HepG2 (cell line): ENCODE measurements at regions not wholly inside any gene's neighbourhood (a gene's known extent, or its start where the extent isn't known, plus 50 kb on each side); places are given as distances from the start of the nearest gene placed in this dataset.

Experiments used
- ATAC-seq: fragments of 200-7000 bp; cut with Tn5 transposase; 3 replicates; pipeline ENCODE4 v1.9.1; 2020; ENCODE audit warnings: mild to moderate bottlenecking, moderate library complexity
- BruUV-seq: library from RNA; stranded (reverse); fragments of 400-500 nt; replicated peaks from 2 replicates; lab custom pipeline; 2021; lab: Mats Ljungman, UMichigan
- CTCF ChIA-PET: fragments of 300-600 bp; formaldehyde crosslinking; extraction: SDS; loops from one replicate; lab custom pipeline; 2021; ENCODE audit warnings: low total read pairs, inconsistent platforms, low intra/inter-chr PET ratio; lab: Yijun Ruan, JAX
- POLR2A ChIA-PET: fragments of 350-600 bp; sonication (Branson Sonifier 250); formaldehyde crosslinking; loops from one replicate; lab custom pipeline; 2020; ENCODE audit warnings: antibody characterized with exemption, inconsistent platforms; lab: Yijun Ruan, JAX
- DNase-seq: peaks from one replicate; pipeline ENCODE4 v3.0.0-alpha.2; 2015; ENCODE audit warnings: low spot score
- FAIRE-seq: peaks from 3 replicates; lab custom pipeline; 2011; peaks lifted over from hg19 to GRCh38; lab: Jason Lieb, UNC
- H2AFZ ChIP-seq: one replicate; pipeline ENCODE4 v1.6.1; 2011; ENCODE audit warnings: low read length, inconsistent platforms
- H3K27ac ChIP-seq: fragments of 300-600 bp; 3 replicates; pipeline ENCODE4 v1.8.0; 2011; ENCODE audit warnings: mixed run types, mild to moderate bottlenecking, mixed read lengths, low read length, inconsistent platforms; ENCODE audit not compliant: insufficient read depth; ENCODE audit errors: extremely low read length
- H3K27me3 ChIP-seq, 2 experiments: fragments of 200-600 bp in 1 of 2; 2 replicates in 1 of 2; 3 replicates in 1 of 2; pipeline versions ENCODE4 v1.6.0 to v1.8.0; 2011; ENCODE audit warnings: low read length in 2 of 2, mild to moderate bottlenecking in 2 of 2, moderate library complexity in 2 of 2, inconsistent platforms in 1 of 2; ENCODE audit not compliant: insufficient read depth in 2 of 2, control insufficient read depth in 1 of 2
- H3K36me3 ChIP-seq, 2 experiments: fragments of 200-600 bp in 1 of 2; replicated peaks in 1 of 2; 2 replicates in 1 of 2; 3 replicates in 1 of 2; pipeline versions ENCODE4 v1.5.1 to v1.8.0; 2011; ENCODE audit warnings: low read length in 2 of 2, inconsistent platforms in 1 of 2; ENCODE audit not compliant: insufficient read depth in 2 of 2, control insufficient read depth in 1 of 2
- H3K4me1 ChIP-seq: 2 replicates; pipeline ENCODE4 v1.5.1; 2012; ENCODE audit warnings: low read length, inconsistent platforms; ENCODE audit not compliant: insufficient read depth
- H3K4me2 ChIP-seq: 2 replicates; pipeline ENCODE4 v1.6.0; 2011; ENCODE audit warnings: low read depth, low read length, inconsistent platforms
- H3K4me3 ChIP-seq, 3 experiments: fragments of 200-600 bp in 1 of 3; sonication (generic), shearing (Covaris generic) in 1 of 3; replicated peaks in 1 of 3; 2 replicates each; pipeline ENCODE4 v1.5.1; 2011 to 2016; ENCODE audit warnings: low read length in 3 of 3, inconsistent platforms in 2 of 3, low read depth in 2 of 3, mild to moderate bottlenecking in 2 of 3, control low read depth in 1 of 3, mixed read lengths in 1 of 3; ENCODE audit not compliant: insufficient read depth in 1 of 3
- H3K79me2 ChIP-seq: one replicate; pipeline ENCODE4 v1.6.1; 2011; ENCODE audit warnings: low read length, inconsistent platforms; ENCODE audit not compliant: insufficient read depth
- H3K9ac ChIP-seq: 2 replicates; pipeline ENCODE4 v1.6.0; 2011; ENCODE audit warnings: mild to moderate bottlenecking, low read depth, low read length, inconsistent platforms; ENCODE audit not compliant: insufficient read depth
- H3K9me3 ChIP-seq: 2 replicates; pipeline ENCODE4 v1.5.1; 2012; ENCODE audit warnings: mild to moderate bottlenecking, low read length
- H4K20me1 ChIP-seq: 2 replicates; pipeline ENCODE4 v1.6.0; 2011; ENCODE audit warnings: inconsistent platforms, mild to moderate bottlenecking, low read length, moderate library complexity; ENCODE audit not compliant: insufficient read depth
- EP300 ChIP-seq, 3 experiments: sonication (generic) in 1 of 3; formaldehyde crosslinking in 1 of 3; IDR thresholded peaks; 2 replicates each; pipeline versions ENCODE4 v1.5.1 to v1.6.1; 2011 to 2020; ENCODE audit warnings: low read depth in 2 of 3, low read length in 2 of 3, borderline replicate concordance in 1 of 3, improper control_type of control experiment in 1 of 3, mild to moderate bottlenecking in 1 of 3, missing genetic modification reagents in 1 of 3, moderate library complexity in 1 of 3
- FOXK2 ChIP-seq: fragments of 450-650 bp; IDR thresholded peaks from 2 replicates; pipeline ENCODE4 v1.6.1; 2016
- NR2F2 ChIP-seq: IDR thresholded peaks from 2 replicates; pipeline ENCODE4 v1.6.1; 2012; ENCODE audit warnings: low read depth, inconsistent platforms, borderline replicate concordance
- SP140L ChIP-seq: sonication (generic); formaldehyde crosslinking; IDR thresholded peaks from 2 replicates; pipeline ENCODE4 v1.4.0; 2020; ENCODE audit warnings: missing genetic modification reagents, borderline replicate concordance
- SRSF4 ChIP-seq: fragments of 200-400 bp; formaldehyde crosslinking; IDR thresholded peaks from one replicate; pipeline ENCODE4 v1.6.1; 2018; ENCODE audit warnings: mild to moderate bottlenecking, low read depth, low read length, moderate library complexity; ENCODE audit not compliant: poor library complexity, severe bottlenecking
- ZNF777 ChIP-seq: sonication (generic); formaldehyde crosslinking; IDR thresholded peaks from 2 replicates; pipeline ENCODE4 v1.4.0; 2020; ENCODE audit warnings: missing genetic modification reagents
- ZSCAN9 ChIP-seq: IDR thresholded peaks from 2 replicates; pipeline ENCODE4 v1.6.1; 2016; ENCODE audit warnings: borderline replicate concordance
- in situ Hi-C: cut with HindIII; loops from 2 replicates; pipeline ENCODE4 v1.10.0; 2017; ENCODE audit warnings: low pct_unique_long_range_greater_than_20kb; ENCODE audit not compliant: extremely low pct_ligation_motif_present
- intact Hi-C: fragments of 100-400 bp; cut with micrococcal nuclease; formaldehyde crosslinking; loops from one replicate; pipeline ENCODE4 v1.10.0; 2022; ENCODE audit not compliant: unreplicated experiment
- TF ChIP-seq, protein P1 (sequence below): sonication (generic); formaldehyde crosslinking; IDR thresholded peaks from 2 replicates; pipeline ENCODE4 v1.5.0; 2020; ENCODE audit warnings: mild to moderate bottlenecking, missing genetic modification reagents, borderline replicate concordance
- TF ChIP-seq, protein P2 (sequence below), 2 experiments: sonication (generic) in 1 of 2; formaldehyde crosslinking in 1 of 2; IDR thresholded peaks; 2 replicates each; pipeline versions ENCODE4 v1.4.0 to v1.6.1; 2016 to 2020; ENCODE audit warnings: borderline replicate concordance in 1 of 2, low read depth in 1 of 2, mild to moderate bottlenecking in 1 of 2, missing genetic modification reagents in 1 of 2

DNA sequence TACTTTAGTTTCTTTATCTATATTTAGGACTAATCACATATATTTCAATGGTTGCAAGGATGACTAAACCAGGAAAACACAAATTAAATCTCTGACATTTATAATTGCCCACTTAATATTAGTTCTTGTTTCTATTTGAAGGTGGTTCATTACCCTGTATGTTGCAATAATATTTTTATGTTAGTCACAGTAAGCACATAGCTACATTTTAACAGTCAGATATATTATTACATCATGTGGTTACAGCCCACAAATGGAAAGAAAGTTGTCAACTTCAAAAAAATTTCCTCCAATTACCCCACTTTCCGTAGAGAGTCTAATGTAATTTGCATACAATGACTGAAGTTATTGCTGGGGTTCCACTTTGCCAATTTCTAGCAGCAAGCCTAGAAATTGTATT, 114.6 kb downstream of the TUSC7 start (continued):
- TF ChIP-seq, protein P1, sequence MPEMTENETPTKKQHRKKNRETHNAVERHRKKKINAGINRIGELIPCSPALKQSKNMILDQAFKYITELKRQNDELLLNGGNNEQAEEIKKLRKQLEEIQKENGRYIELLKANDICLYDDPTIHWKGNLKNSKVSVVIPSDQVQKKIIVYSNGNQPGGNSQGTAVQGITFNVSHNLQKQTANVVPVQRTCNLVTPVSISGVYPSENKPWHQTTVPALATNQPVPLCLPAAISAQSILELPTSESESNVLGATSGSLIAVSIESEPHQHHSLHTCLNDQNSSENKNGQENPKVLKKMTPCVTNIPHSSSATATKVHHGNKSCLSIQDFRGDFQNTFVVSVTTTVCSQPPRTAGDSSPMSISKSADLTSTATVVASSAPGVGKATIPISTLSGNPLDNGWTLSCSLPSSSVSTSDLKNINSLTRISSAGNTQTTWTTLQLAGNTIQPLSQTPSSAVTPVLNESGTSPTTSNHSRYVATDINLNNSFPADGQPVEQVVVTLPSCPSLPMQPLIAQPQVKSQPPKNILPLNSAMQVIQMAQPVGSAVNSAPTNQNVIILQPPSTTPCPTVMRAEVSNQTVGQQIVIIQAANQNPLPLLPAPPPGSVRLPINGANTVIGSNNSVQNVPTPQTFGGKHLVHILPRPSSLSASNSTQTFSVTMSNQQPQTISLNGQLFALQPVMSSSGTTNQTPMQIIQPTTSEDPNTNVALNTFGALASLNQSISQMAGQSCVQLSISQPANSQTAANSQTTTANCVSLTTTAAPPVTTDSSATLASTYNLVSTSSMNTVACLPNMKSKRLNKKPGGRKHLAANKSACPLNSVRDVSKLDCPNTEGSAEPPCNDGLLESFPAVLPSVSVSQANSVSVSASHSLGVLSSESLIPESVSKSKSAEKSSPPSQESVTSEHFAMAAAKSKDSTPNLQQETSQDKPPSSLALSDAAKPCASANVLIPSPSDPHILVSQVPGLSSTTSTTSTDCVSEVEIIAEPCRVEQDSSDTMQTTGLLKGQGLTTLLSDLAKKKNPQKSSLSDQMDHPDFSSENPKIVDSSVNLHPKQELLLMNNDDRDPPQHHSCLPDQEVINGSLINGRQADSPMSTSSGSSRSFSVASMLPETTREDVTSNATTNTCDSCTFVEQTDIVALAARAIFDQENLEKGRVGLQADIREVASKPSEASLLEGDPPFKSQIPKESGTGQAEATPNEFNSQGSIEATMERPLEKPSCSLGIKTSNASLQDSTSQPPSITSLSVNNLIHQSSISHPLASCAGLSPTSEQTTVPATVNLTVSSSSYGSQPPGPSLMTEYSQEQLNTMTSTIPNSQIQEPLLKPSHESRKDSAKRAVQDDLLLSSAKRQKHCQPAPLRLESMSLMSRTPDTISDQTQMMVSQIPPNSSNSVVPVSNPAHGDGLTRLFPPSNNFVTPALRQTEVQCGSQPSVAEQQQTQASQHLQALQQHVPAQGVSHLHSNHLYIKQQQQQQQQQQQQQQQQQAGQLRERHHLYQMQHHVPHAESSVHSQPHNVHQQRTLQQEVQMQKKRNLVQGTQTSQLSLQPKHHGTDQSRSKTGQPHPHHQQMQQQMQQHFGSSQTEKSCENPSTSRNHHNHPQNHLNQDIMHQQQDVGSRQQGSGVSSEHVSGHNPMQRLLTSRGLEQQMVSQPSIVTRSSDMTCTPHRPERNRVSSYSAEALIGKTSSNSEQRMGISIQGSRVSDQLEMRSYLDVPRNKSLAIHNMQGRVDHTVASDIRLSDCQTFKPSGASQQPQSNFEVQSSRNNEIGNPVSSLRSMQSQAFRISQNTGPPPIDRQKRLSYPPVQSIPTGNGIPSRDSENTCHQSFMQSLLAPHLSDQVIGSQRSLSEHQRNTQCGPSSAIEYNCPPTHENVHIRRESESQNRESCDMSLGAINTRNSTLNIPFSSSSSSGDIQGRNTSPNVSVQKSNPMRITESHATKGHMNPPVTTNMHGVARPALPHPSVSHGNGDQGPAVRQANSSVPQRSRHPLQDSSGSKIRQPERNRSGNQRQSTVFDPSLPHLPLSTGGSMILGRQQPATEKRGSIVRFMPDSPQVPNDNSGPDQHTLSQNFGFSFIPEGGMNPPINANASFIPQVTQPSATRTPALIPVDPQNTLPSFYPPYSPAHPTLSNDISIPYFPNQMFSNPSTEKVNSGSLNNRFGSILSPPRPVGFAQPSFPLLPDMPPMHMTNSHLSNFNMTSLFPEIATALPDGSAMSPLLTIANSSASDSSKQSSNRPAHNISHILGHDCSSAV = no peak
- TF ChIP-seq ZNF777 (CRISPR knock-in tag) = no peak

DNA sequence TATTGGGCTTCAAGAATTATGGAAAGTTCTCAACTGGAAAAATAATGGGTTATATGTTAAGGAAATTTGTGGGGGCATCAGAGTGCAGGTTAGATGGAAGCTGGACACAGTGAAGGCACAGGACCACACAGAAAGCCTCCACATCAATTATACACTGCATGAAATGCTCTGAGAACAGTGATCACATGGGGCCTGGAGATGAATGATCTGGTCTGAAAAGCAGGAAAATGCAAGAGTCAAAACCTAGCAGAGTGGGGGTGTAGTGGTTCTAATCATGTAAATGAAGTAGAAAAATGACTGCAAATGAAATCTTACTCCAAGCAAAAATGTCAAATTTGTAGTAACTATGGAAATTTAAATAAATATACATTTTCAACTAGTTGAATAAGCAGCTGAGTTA, 123.6 kb downstream of the TUSC7 start:
- Histone ChIP-seq H3K36me3 (no peaks in the 10 kb centered on the region), H3K27me3 (no peaks in the 10 kb centered on the region), H2AFZ (no peak overlapping the region), H3K27ac (no peak overlapping the region), H3K4me2 (no peak overlapping the region), H3K4me1 (no peaks in the 10 kb centered on the region), H3K9ac (no peak overlapping the region), H4K20me1 (no peaks in the 10 kb centered on the region), H3K9me3 (no peaks in the 10 kb centered on the region), H3K79me2 (no peaks in the 10 kb centered on the region), H3K4me3 (no peak overlapping the region)
- intact Hi-C loops (no loop called here), in situ Hi-C loops (no loop called here)
- BruUV-seq = no TSS peak
- CTCF ChIA-PET = no interaction called here
- ATAC-seq (no peak), DNase-seq (no peak), FAIRE-seq (no peak)
- POLR2A ChIA-PET = no interaction called here
- TF ChIP-seq SRSF4 (no peak), FOXK2 (no peak), SP140L (no peak), ZSCAN9 (CRISPR knock-in tag) (no peak), NR2F2 (no peak), EP300 (IDR thresholded peaks at IDR 0.05; ENCODE audit: low read depth in 2 of 2, low read length in 2 of 2) (no peak), EP300 (CRISPR knock-in tag; IDR thresholded peaks at IDR 0.05; ENCODE audit: borderline replicate concordance) (no peak)
- TF ChIP-seq, protein P2, sequence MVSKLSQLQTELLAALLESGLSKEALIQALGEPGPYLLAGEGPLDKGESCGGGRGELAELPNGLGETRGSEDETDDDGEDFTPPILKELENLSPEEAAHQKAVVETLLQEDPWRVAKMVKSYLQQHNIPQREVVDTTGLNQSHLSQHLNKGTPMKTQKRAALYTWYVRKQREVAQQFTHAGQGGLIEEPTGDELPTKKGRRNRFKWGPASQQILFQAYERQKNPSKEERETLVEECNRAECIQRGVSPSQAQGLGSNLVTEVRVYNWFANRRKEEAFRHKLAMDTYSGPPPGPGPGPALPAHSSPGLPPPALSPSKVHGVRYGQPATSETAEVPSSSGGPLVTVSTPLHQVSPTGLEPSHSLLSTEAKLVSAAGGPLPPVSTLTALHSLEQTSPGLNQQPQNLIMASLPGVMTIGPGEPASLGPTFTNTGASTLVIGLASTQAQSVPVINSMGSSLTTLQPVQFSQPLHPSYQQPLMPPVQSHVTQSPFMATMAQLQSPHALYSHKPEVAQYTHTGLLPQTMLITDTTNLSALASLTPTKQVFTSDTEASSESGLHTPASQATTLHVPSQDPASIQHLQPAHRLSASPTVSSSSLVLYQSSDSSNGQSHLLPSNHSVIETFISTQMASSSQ (IDR thresholded peaks at IDR 0.05; ENCODE audit: low read depth) = no peak
- TF ChIP-seq, protein P2 (CRISPR knock-in tag; IDR thresholded peaks at IDR 0.05; ENCODE audit: borderline replicate concordance) = no peak
